Endothelial cell of umbilical vein (primary cell): ENCODE measurements at regions not wholly inside any gene's neighbourhood (a gene's known extent, or its start where the extent isn't known, plus 50 kb on each side); places are given as distances from the start of the nearest gene placed in this dataset.

ENCODE experiments used
- CTCF ChIP-seq, 2 donors: IDR thresholded peaks; 1 replicate in 1 of 2; 2 replicates in 1 of 2; pipeline ENCODE4 v1.5.1; 2011; ENCODE audit warnings: low read length in 2 of 2, mild to moderate bottlenecking in 2 of 2, moderate library complexity in 2 of 2, control low read depth in 1 of 2, inconsistent platforms in 1 of 2, low read depth in 1 of 2; ENCODE audit not compliant: insufficient read depth in 1 of 2; ENCODE audit errors: extremely low read depth in 1 of 2
- EZH2 ChIP-seq: IDR thresholded peaks from 2 replicates; pipeline ENCODE4 v1.6.1; 2012; ENCODE audit warnings: borderline replicate concordance, low read depth, mild to moderate bottlenecking, moderate library complexity, low read length, inconsistent platforms; ENCODE audit not compliant: severe bottlenecking
- MYC ChIP-seq: IDR thresholded peaks from one replicate; pipeline ENCODE4 v1.6.1; 2011; ENCODE audit warnings: mild to moderate bottlenecking, low read depth, low read length
- POLR2A ChIP-seq: IDR thresholded peaks from 2 replicates; pipeline ENCODE4 v1.6.1; 2012; ENCODE audit warnings: low read depth, mild to moderate bottlenecking, control low read depth, low read length
- POLR2AphosphoS5 ChIP-seq: IDR thresholded peaks from 2 replicates; pipeline ENCODE4 v1.6.1; 2012; ENCODE audit warnings: low read depth, mild to moderate bottlenecking, control low read depth, low read length, moderate library complexity; ENCODE audit not compliant: insufficient read depth
- TF ChIP-seq, protein P1 (sequence below): IDR thresholded peaks from 2 replicates; pipeline ENCODE4 v1.6.1; 2011; ENCODE audit not compliant: insufficient read depth, insufficient read length

- TF ChIP-seq EZH2 (no peak), CTCF (IDR thresholded peaks at IDR 0.05; ENCODE audit: extremely low read depth in 1 of 2, insufficient read depth in 1 of 2, low read depth in 1 of 2, low read length in 2 of 2) (no peak), POLR2AphosphoS5 (no peak), POLR2A (no peak), MYC (no peak)
- TF ChIP-seq, protein P1, sequence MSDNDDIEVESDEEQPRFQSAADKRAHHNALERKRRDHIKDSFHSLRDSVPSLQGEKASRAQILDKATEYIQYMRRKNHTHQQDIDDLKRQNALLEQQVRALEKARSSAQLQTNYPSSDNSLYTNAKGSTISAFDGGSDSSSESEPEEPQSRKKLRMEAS: no peak
Observed at GRCh38 chr16:73530529-73530928, 482.6 kb upstream of the ZFHX3 start.
